Mucosa of rectum (tissue), 2 donors: ENCODE measurements at regions not wholly inside any gene's neighbourhood (a gene's known extent, or its start where the extent isn't known, plus 50 kb on each side); places are given as distances from the start of the nearest gene placed in this dataset.

Source experiments
- H3K27ac ChIP-seq, 2 donors: one replicate each; pipeline ENCODE4 v1.7.0; 2013; ENCODE audit warnings: inconsistent platforms in 2 of 2, low read depth in 2 of 2, low read length in 2 of 2
- H3K27me3 ChIP-seq, 2 donors: one replicate each; pipeline ENCODE4 v1.7.0; 2013; ENCODE audit warnings: low read length in 2 of 2; ENCODE audit not compliant: control insufficient read depth in 2 of 2, insufficient read depth in 2 of 2
- H3K36me3 ChIP-seq, 2 donors: one replicate each; pipeline ENCODE4 v1.7.0; 2013; ENCODE audit warnings: low read length in 2 of 2; ENCODE audit not compliant: control insufficient read depth in 2 of 2, insufficient read depth in 2 of 2
- H3K4me1 ChIP-seq, 2 donors: one replicate each; pipeline ENCODE4 v1.7.0; 2013; ENCODE audit warnings: low read length in 2 of 2, mild to moderate bottlenecking in 1 of 2; ENCODE audit not compliant: control insufficient read depth in 2 of 2, insufficient read depth in 2 of 2
- H3K4me3 ChIP-seq, 2 donors: one replicate each; pipeline ENCODE4 v1.7.0; 2013; ENCODE audit warnings: low read length in 2 of 2
- H3K9ac ChIP-seq, 2 donors: one replicate each; pipeline ENCODE4 v1.7.0; 2013; ENCODE audit warnings: low read length in 2 of 2, low read depth in 1 of 2, mild to moderate bottlenecking in 1 of 2
- H3K9me3 ChIP-seq, 2 donors: one replicate each; pipeline ENCODE4 v1.7.0; 2013; ENCODE audit warnings: low read length in 2 of 2; ENCODE audit not compliant: control insufficient read depth in 2 of 2
- donor health status: healthy.
- donor health status: Normal muscosa, but diverticular disease.

DNA sequence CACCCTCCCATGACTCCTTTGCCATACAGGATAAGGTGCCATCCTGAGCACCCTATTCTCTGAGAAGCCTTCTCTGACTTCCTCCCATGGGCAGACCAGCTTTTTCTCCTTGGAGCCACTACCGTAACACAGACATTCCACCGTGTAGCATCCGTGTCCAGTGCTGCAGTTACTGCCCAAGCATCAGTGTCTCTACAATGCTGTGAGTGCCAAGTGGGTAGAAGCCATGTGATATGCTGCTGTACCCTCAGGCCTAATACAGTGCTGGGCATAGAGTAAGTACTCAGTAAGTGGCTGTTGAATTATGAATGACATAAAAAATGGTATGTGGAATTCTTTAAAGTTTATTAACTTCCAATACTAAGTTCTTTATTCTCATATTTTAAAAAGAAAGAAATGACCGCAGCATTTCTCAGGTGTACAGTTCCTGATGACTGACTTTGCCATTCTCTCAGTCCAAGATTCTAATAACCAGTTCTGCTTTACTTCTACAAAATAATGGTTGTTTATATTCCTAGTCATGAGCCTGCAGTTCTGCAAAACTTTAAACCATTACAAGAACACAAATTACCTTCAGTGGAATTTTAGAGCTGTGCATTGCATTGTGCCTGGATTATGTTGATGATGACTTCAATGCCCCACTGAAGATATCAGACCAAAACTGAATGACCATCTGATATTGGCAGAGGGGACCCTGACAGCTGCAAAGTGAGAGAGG lies 118.7 kb downstream of the RPAP3 start:
- Histone ChIP-seq H3K36me3 (no peaks in the 10 kb centered on the region), H3K9me3 (no peaks in the 10 kb centered on the region), H3K9ac (no peak overlapping the region), H3K27me3 (no peaks in the 10 kb centered on the region), H3K4me1 (peaks cover 0 to 3% of the 10 kb centered on the region in 2 donors), H3K4me3 (no peak overlapping the region), H3K27ac (no peak overlapping the region)

DNA sequence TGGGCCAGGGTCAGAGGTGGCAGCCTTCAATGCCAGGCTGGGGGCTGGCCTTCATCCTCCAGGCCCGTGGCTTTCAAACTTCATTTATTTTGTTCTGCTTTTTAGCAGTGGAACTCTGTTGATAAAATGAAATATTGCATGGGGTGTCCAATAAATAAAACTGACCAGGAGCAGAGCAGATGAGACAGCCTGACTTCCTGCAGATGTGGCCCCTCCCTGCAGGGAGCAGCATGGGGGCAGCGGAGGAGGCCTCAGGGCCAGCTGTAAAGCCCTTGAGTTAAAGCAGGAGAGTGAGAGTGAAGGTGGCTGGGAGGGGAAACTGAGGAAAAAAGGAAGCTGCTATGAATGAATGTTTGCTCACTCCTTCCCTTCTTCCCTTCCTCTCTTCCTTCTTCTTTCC lies 120.3 kb downstream of the RPAP3 start:
- Histone ChIP-seq H3K9ac (no peak overlapping the region), H3K9me3 (no peaks in the 10 kb centered on the region), H3K27me3 (no peaks in the 10 kb centered on the region), H3K36me3 (no peaks in the 10 kb centered on the region), H3K4me1 (no peaks in the 10 kb centered on the region), H3K4me3 (no peak overlapping the region), H3K27ac (no peak overlapping the region)

DNA sequence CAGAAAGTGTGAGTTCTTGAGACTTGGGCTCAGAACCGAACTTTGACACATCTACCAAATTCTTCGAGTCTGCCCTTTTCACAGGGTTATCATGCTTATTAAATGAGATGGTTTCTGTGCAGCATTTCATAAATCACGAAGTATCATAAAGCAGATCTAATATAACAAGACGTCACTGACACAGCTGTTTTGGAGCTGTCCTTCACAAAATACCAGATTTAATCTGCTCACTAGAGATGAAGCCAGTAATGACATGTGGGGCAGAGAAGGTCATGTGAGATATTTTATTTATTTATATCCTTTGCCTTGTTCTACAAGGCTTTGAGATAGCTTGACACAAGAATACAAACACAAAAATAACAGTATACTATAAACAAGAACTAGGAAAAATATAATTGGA lies 127.0 kb downstream of the RPAP3 start:
- Histone ChIP-seq H3K4me3 (no peak overlapping the region), H3K27me3 (no peaks in the 10 kb centered on the region), H3K9ac (no peak overlapping the region), H3K4me1 (no peaks in the 10 kb centered on the region), H3K9me3 (no peaks in the 10 kb centered on the region), H3K27ac (no peak overlapping the region), H3K36me3 (no peaks in the 10 kb centered on the region)

DNA sequence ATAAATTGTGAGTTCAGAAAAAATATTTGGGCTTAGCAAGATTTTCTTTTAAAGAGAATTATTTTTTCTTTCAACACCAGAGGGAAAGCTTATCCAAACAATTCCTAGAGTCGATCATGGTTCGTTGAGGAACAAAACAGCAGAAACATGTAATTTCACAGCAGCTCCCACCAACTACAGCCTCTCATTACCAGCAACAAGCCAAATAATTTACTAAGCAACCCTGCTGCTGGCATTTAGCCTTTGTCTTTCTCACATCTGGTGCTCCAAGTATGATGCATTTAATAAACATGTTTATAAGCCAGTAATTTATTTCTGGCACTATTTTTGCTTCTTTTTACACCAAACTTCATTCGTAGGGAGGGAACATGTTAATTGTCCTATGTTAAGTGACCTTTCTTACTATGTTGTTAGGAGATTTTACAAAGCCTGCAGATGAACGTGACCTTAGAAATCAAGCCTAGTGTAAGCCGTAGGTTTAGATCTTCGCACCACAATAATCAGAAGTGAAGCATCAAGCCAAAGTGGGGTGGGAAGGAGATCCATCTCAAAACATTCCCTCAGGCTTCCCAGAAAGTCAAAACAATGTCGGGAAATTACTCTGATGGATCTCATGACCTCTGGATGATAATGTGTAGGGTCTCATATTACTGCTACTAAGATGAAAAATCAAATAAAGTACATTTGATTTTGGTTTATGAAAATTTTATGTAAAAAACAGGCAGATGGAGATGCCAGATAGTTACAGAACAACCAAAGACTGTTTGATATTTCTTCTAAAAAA lies 128.4 kb downstream of the RPAP3 start:
- no peaks in the 10 kb centered on the region for H3K9me3 ChIP-seq
- H3K36me3 ChIP-seq = no peaks in the 10 kb centered on the region
- no peaks in the 10 kb centered on the region for H3K4me1 ChIP-seq
- no peak overlapping the region for H3K4me3 ChIP-seq
- no peak overlapping the region for H3K9ac ChIP-seq
- H3K27me3 ChIP-seq = no peaks in the 10 kb centered on the region
- no peak overlapping the region for H3K27ac ChIP-seq

DNA sequence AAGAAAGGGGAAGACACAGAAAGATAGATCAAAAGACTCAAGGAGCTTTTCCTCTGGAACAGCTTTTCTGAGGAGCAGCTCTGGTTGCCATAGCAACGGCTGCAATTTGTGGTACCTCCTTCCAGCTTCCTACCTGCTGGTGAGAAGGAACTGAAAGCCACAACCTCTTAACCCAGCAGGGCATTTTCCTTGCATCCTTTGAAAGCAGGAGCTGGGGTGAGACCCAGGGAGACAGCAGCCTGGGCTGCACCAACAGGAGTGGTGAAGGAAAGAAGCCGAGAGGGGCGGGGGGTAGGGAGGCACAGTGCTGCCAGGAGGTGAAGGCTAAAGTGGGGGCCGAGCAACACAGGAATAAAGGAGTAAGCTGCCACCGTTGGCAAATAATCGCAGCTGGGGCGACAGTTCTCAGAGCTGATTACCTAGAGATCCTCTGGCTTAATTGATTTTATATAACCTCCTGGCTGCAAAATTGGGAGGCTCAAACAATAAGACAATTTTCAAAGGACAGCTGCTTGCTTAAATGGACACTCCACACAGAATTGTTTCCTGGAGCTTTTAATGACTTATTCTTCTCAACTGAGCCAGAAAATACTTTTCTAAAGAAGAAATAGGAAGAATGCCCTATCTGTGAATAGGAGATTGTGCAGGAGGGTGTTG lies 129.4 kb downstream of the RPAP3 start:
- Histone ChIP-seq H3K9me3 (no peaks in the 10 kb centered on the region), H3K4me3 (no peak overlapping the region), H3K27ac (no peak overlapping the region), H3K36me3 (no peaks in the 10 kb centered on the region), H3K9ac (no peak overlapping the region), H3K4me1 (no peaks in the 10 kb centered on the region), H3K27me3 (no peaks in the 10 kb centered on the region)

DNA sequence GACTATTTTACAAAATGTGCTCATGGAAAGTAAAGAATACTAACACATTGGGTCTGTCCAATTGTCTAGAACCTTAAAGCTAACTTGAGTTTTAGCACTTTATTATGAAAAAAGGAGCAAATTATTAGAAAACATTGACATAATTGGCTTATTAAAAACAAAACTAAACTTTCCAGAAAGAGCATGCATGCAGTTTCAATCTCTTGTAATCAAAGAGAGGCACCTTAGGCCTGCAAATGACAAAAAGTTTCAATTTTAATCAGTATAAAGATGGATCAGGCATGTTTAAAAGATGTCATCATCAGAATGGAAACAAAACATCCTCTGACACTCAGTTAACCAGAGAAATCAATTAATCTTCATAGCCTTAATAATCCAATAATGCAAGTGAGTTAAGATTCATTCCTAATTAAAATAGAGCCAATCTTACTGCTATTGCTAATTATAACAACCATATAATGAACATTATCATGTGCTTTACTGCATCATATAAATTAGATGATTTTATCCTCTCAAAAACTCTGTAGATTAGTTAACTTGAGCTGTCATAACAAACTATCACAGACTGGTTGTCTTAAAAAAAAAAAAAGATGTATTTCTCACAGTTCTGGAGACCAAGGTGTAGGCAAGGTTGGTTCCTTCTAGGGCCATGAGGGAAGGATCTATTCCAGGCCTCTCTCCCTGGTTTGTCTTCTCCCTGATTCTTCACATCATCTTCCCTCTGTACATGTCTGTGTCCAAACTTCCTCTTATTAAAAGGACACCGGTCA lies 131.4 kb downstream of the RPAP3 start:
- Histone ChIP-seq H3K27ac (no peak overlapping the region), H3K36me3 (no peaks in the 10 kb centered on the region), H3K9ac (no peak overlapping the region), H3K4me3 (no peak overlapping the region), H3K9me3 (no peaks in the 10 kb centered on the region), H3K27me3 (no peaks in the 10 kb centered on the region), H3K4me1 (no peaks in the 10 kb centered on the region)

DNA sequence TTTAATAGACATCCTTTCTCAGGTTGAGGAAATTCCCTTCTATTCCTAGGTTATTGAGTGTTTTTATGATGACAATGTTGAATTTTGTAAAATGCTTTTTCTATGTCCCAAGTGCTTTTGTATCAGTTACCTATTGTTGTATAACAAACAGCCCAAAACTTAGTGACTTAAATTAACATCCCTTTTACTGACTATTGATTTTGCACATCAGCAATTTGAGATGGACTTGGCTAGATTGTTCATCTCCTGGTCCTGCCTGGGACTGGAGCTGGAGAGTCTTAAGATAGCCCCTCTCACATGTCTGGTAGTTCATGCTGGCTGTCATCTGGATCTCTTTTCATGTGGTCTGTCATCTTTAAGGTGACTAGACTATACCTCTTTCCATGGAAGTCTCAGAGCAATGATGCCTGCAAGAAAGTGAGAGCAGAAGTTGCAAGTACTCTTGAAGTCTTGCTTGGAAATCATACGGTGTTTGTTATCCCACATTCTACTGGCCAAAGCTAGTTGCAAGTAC lies 132.6 kb downstream of the RPAP3 start:
- H3K27me3 ChIP-seq = no peaks in the 10 kb centered on the region
- H3K4me3 ChIP-seq = no peak overlapping the region
- H3K27ac ChIP-seq = no peak overlapping the region
- H3K9me3 ChIP-seq = no peaks in the 10 kb centered on the region
- H3K36me3 ChIP-seq = no peaks in the 10 kb centered on the region
- H3K9ac ChIP-seq = no peak overlapping the region
- no peaks in the 10 kb centered on the region for H3K4me1 ChIP-seq

DNA sequence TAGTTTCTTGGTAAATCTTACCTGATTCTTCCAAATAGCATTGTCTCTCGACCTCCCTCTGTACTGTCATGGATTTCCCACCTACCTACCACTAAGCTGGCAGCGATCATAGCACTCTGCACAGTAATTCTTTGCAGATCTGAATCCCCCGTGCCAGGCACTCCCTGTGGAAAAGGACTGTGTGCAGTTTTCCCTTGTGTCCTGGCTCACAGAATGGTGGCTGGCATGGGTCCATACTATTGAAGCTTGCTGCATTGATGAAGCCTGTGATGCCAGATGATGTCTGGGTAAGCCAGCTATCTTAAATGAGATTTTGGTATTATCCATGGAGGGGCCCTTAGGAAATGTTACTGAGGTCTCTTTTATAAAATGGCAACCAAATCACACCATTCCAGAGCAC lies 135.7 kb downstream of the RPAP3 start:
- H3K9ac ChIP-seq = no peak overlapping the region
- no peak overlapping the region for H3K4me3 ChIP-seq
- no peaks in the 10 kb centered on the region for H3K4me1 ChIP-seq
- H3K36me3 ChIP-seq = no peaks in the 10 kb centered on the region
- no peak overlapping the region for H3K27ac ChIP-seq
- H3K27me3 ChIP-seq = no peaks in the 10 kb centered on the region
- no peaks in the 10 kb centered on the region for H3K9me3 ChIP-seq

DNA sequence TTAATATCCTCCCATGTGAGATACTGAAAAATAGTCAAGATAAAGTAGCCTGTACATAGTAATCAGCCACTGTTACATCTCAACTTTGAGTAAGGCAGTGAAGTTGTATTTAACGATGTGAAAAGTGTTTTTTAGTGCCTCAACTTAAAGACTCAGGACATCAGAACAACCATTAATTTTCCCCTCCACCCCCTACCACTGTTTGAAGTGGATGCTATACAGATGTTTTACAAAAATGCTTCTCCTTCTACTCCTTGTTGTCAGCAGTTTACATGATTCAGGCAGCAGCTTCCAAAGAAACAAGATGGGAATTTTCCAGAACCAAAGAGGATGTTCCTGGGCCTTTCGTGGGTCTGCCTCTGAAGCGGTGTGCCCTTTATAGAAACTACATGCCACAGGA lies 143.6 kb downstream of the RPAP3 start:
- H3K9ac ChIP-seq = no peak overlapping the region
- H3K4me1 ChIP-seq = no peaks in the 10 kb centered on the region
- no peaks in the 10 kb centered on the region for H3K27me3 ChIP-seq
- H3K27ac ChIP-seq = no peak overlapping the region
- no peak overlapping the region for H3K4me3 ChIP-seq
- no peaks in the 10 kb centered on the region for H3K9me3 ChIP-seq
- H3K36me3 ChIP-seq = no peaks in the 10 kb centered on the region
